GM20000 (cell line): ENCODE measurements at regions not wholly inside any gene's neighbourhood (a gene's known extent, or its start where the extent isn't known, plus 50 kb on each side); places are given as distances from the start of the nearest gene placed in this dataset.

Experiments
- DNase-seq: peaks from one replicate; pipeline ENCODE4 v3.0.0; 2012; ENCODE audit warnings: low spot score
- CTCF ChIP-seq: IDR thresholded peaks from 2 replicates; pipeline ENCODE4 v1.5.1; 2012; ENCODE audit warnings: mild to moderate bottlenecking, control low read depth; ENCODE audit errors: extremely low read depth, missing control alignments

GRCh38 chr7:54701982-54702381 is 57.0 kb downstream of the SEC61G start:
- DNase-seq: no peak
- no peak for TF ChIP-seq CTCF

- DNase-seq: no peak
- no peak for TF ChIP-seq CTCF
Measured at GRCh38 chr7:54699715-54700114, 59.3 kb downstream of the SEC61G start.

GRCh38 chr7:54697659-54698186 is 61.3 kb downstream of the SEC61G start:
- DNase-seq: no peak
- TF ChIP-seq CTCF: no peak

GRCh38 chr7:54690892-54691291 is 68.1 kb downstream of the SEC61G start:
- TF ChIP-seq CTCF: no peak
- no peak for DNase-seq

GRCh38 chr7:54690050-54690443 is 69.0 kb downstream of the SEC61G start:
- no peak for TF ChIP-seq CTCF
- no peak for DNase-seq

GRCh38 chr7:54689394-54690049 is 69.5 kb downstream of the SEC61G start:
- no peak for DNase-seq
- no peak for TF ChIP-seq CTCF

- DNase-seq: no peak
- no peak for TF ChIP-seq CTCF
Measured at GRCh38 chr7:54687462-54688212, 71.4 kb downstream of the SEC61G start.
